Calu3 (cell line): ENCODE measurements at regions not wholly inside any gene's neighbourhood (a gene's known extent, or its start where the extent isn't known, plus 50 kb on each side); places are given as distances from the start of the nearest gene placed in this dataset.

ENCODE experiments used
- BruUV-seq: library from RNA; stranded (reverse); fragments of 400-500 nt; replicated peaks from 2 replicates; lab custom pipeline; 2021; lab: Mats Ljungman, UMichigan
- CTCF ChIA-PET: fragments of 300-600 bp; sonication (Branson Sonifier 250); formaldehyde crosslinking; loops from one replicate; lab custom pipeline; 2022; ENCODE audit warnings: antibody characterized with exemption; lab: Charles Lee
- DNase-seq: peaks from one replicate; pipeline ENCODE4 v3.0.0; 2022
- H3K27ac Mint-ChIP-seq: one replicate; pipeline ENCODE4 v1.8.0; 2022; ENCODE audit warnings: mixed read lengths; ENCODE audit not compliant: unreplicated experiment
- H3K27me3 Mint-ChIP-seq: one replicate; pipeline ENCODE4 v1.8.0; 2022; ENCODE audit warnings: mixed read lengths; ENCODE audit not compliant: unreplicated experiment
- H3K36me3 Mint-ChIP-seq: one replicate; pipeline ENCODE4 v1.8.0; 2022; ENCODE audit warnings: mild to moderate bottlenecking, moderate library complexity, mixed read lengths; ENCODE audit not compliant: insufficient read depth, unreplicated experiment
- H3K4me1 Mint-ChIP-seq: one replicate; pipeline ENCODE4 v1.8.0; 2022; ENCODE audit warnings: mild to moderate bottlenecking, low read depth, mixed read lengths; ENCODE audit not compliant: unreplicated experiment
- H3K4me3 Mint-ChIP-seq: one replicate; pipeline ENCODE4 v1.8.0; 2022; ENCODE audit warnings: mild to moderate bottlenecking, low read depth, moderate library complexity, mixed read lengths; ENCODE audit not compliant: unreplicated experiment
- H3K9me3 Mint-ChIP-seq: one replicate; pipeline ENCODE4 v1.8.0; 2022; ENCODE audit warnings: low read depth, mixed read lengths; ENCODE audit not compliant: unreplicated experiment
- CTCF ChIP-seq: fragments of 200-600 bp; IDR thresholded peaks from one replicate; pipeline ENCODE4 v1.8.0; 2022; ENCODE audit warnings: antibody characterized with exemption; ENCODE audit not compliant: unreplicated experiment
- intact Hi-C: fragments of 100-400 bp; cut with micrococcal nuclease; formaldehyde crosslinking; loops from one replicate; pipeline ENCODE4 v1.10.0; 2022; ENCODE audit not compliant: unreplicated experiment

- no peak overlapping the region for H3K4me3 Mint-ChIP-seq
- CTCF ChIA-PET = interaction anchor here (0.6 to 3.2 kb wide), 3 partner anchors 7 to 42 kb away, joined by 4 to 21 read pairs (median 5); a partner anchor contains a TSS
Measured at GRCh38 chr6:26213334-26214075, 126.3 kb downstream of the HFE start.

GRCh38 chr6:26214803-26215584 is 127.8 kb downstream of the HFE start:
- no peak for TF ChIP-seq CTCF
- no peaks in the 10 kb centered on the region for H3K36me3 Mint-ChIP-seq
- no peak overlapping the region for H3K4me3 Mint-ChIP-seq
- H3K4me1 Mint-ChIP-seq = peaks cover 44% of the 10 kb centered on the region
- DNase-seq = no peak
- H3K27ac Mint-ChIP-seq = no peak overlapping the region
- no TSS peak for BruUV-seq
- H3K9me3 Mint-ChIP-seq = no peaks in the 10 kb centered on the region
- CTCF ChIA-PET = interaction anchor here (0.6 to 3.2 kb wide), 12 partner anchors 9 to 96 kb away, joined by 3 to 25 read pairs (median 5); a partner anchor contains a TSS
- H3K27me3 Mint-ChIP-seq = no peaks in the 10 kb centered on the region
- intact Hi-C loops = loop anchor here (5.0 kb wide), 4 partner anchors 38 to 1677 kb away; a partner anchor contains a TSS

More at GRCh38 chr6:26213334-26214075, 126.3 kb downstream of the HFE start:
- Mint-ChIP-seq H3K36me3 (no peaks in the 10 kb centered on the region), H3K27ac (no peak overlapping the region), H3K27me3 (no peaks in the 10 kb centered on the region), H3K4me1 (peaks cover 29% of the 10 kb centered on the region), H3K9me3 (no peaks in the 10 kb centered on the region)
- BruUV-seq = no TSS peak
- DNase-seq = no peak
- TF ChIP-seq CTCF = no peak
- intact Hi-C loops = no loop called here

- H3K9me3 Mint-ChIP-seq = no peaks in the 10 kb centered on the region
- H3K4me1 Mint-ChIP-seq = peaks cover 52% of the 10 kb centered on the region
- no peak for TF ChIP-seq CTCF
- BruUV-seq = no TSS peak
- no peaks in the 10 kb centered on the region for H3K36me3 Mint-ChIP-seq
- H3K27ac Mint-ChIP-seq = no peak overlapping the region
- intact Hi-C loops = loop anchor here (1.0 to 5.0 kb wide), 7 partner anchors 16 to 1677 kb away; a partner anchor contains a TSS
- CTCF ChIA-PET = interaction anchor here (0.7 to 3.2 kb wide), 19 partner anchors 9 to 195 kb away, joined by 3 to 25 read pairs (median 6); a partner anchor contains a TSS
- no peaks in the 10 kb centered on the region for H3K27me3 Mint-ChIP-seq
- H3K4me3 Mint-ChIP-seq = no peak overlapping the region
- peak; percentile 35 for DNase-seq
Measured at GRCh38 chr6:26215585-26216358, 128.5 kb downstream of the HFE start.
